OCI-LY3 (cell line): ENCODE measurements at regions not wholly inside any gene's neighbourhood (a gene's known extent, or its start where the extent isn't known, plus 50 kb on each side); places are given as distances from the start of the nearest gene placed in this dataset.

Experiments
- H2AFZ ChIP-seq: fragments of 200-600, 300-600 bp; shearing (Covaris generic); 2 replicates; pipeline ENCODE4 v1.6.0; 2014; ENCODE audit warnings: antibody characterized with exemption, low read depth, low read length
- H3K27ac ChIP-seq: fragments of 200-600, 300-600 bp; sonication (generic); 2 replicates; pipeline ENCODE4 v1.5.1; 2014; ENCODE audit warnings: mild to moderate bottlenecking, low read length, moderate library complexity, mixed read lengths
- H3K27me3 ChIP-seq: fragments of 200-600, 300-600 bp; sonication (generic); 2 replicates; pipeline ENCODE4 v1.6.1; 2014; ENCODE audit warnings: low read depth, low read length, mixed read lengths
- H3K36me3 ChIP-seq: fragments of 200-600, 300-600 bp; sonication (generic); replicated peaks from 2 replicates; pipeline ENCODE3; 2014; ENCODE audit warnings: low read depth, low read length, mixed read lengths
- H3K4me1 ChIP-seq: fragments of 300-600, 200-600 bp; sonication (generic); 2 replicates; pipeline ENCODE4 v1.6.1; 2014; ENCODE audit warnings: low read length, mixed read lengths
- H3K4me2 ChIP-seq: fragments of 200-600, 300-600 bp; sonication (generic); 2 replicates; pipeline ENCODE4 v1.6.1; 2014; ENCODE audit warnings: low read length, mixed read lengths
- H3K4me3 ChIP-seq: fragments of 300-600, 200-600 bp; sonication (generic); 2 replicates; pipeline ENCODE4 v1.5.1; 2014; ENCODE audit warnings: antibody characterized with exemption, mild to moderate bottlenecking, low read length, moderate library complexity
- H3K79me2 ChIP-seq: fragments of 300-600, 200-600 bp; shearing (Covaris generic); 2 replicates; pipeline ENCODE4 v1.6.1; 2014; ENCODE audit warnings: mild to moderate bottlenecking, low read length, mixed read lengths
- H3K9ac ChIP-seq: fragments of 300-600, 200-600 bp; shearing (Covaris generic); 2 replicates; pipeline ENCODE4 v1.6.0; 2014; ENCODE audit warnings: mild to moderate bottlenecking, low read length, moderate library complexity
- H3K9me3 ChIP-seq: fragments of 200-600, 300-600 bp; shearing (Covaris generic); 2 replicates; pipeline ENCODE4 v1.6.1; 2014; ENCODE audit warnings: low read length, mixed read lengths; ENCODE audit not compliant: insufficient read depth
- H4K20me1 ChIP-seq: fragments of 200-600, 300-600 bp; sonication (generic); 2 replicates; pipeline ENCODE4 v1.6.1; 2016; ENCODE audit warnings: low read length, mixed read lengths; ENCODE audit not compliant: insufficient read depth
- EZH2phosphoT487 ChIP-seq: fragments of 200-600 bp; shearing (Covaris generic); IDR thresholded peaks from 2 replicates; pipeline ENCODE4 v1.6.1; 2018; ENCODE audit warnings: antibody characterized with exemption, mixed run types, low read depth
- TF ChIP-seq, protein P1 (sequence below): fragments of 200-600, 300-600 bp; sonication (generic); IDR thresholded peaks from 2 replicates; pipeline ENCODE4 v1.5.1; 2014; ENCODE audit warnings: antibody characterized with exemption, low read length, low read depth

DNA sequence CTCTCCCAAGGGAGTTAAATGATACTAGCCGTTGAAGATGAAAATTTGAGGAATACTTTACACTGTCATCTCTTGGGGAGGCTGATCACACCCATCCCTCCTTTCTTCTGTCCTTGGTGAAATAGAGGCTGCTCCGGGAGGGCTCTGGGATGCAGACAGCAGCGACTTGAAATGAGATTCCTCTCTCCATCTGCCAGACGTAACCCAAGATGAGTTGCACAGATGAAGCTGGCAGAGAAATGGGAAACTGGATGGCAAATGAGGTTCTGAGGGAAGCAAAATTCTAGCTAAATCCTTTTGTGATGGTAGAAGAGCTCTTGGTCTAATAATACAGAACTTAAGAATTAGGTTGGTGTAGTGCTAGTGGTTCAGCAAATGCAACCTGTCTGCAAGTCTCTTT lies 201.4 kb downstream of the AASDH start:
- no peak overlapping the region for H3K27ac ChIP-seq
- no peaks in the 10 kb centered on the region for H4K20me1 ChIP-seq
- TF ChIP-seq, protein P1, sequence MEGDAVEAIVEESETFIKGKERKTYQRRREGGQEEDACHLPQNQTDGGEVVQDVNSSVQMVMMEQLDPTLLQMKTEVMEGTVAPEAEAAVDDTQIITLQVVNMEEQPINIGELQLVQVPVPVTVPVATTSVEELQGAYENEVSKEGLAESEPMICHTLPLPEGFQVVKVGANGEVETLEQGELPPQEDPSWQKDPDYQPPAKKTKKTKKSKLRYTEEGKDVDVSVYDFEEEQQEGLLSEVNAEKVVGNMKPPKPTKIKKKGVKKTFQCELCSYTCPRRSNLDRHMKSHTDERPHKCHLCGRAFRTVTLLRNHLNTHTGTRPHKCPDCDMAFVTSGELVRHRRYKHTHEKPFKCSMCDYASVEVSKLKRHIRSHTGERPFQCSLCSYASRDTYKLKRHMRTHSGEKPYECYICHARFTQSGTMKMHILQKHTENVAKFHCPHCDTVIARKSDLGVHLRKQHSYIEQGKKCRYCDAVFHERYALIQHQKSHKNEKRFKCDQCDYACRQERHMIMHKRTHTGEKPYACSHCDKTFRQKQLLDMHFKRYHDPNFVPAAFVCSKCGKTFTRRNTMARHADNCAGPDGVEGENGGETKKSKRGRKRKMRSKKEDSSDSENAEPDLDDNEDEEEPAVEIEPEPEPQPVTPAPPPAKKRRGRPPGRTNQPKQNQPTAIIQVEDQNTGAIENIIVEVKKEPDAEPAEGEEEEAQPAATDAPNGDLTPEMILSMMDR, result no peak
- TF ChIP-seq EZH2phosphoT487, result no peak
- H3K36me3 ChIP-seq, result peaks cover 6% of the 10 kb centered on the region
- H3K9me3 ChIP-seq, result no peaks in the 10 kb centered on the region
- no peak overlapping the region for H3K4me2 ChIP-seq
- H3K79me2 ChIP-seq, result no peaks in the 10 kb centered on the region
- no peaks in the 10 kb centered on the region for H3K27me3 ChIP-seq
- no peak overlapping the region for H3K4me3 ChIP-seq
- no peak overlapping the region for H2AFZ ChIP-seq
- H3K4me1 ChIP-seq, result peaks cover 20% of the 10 kb centered on the region
- H3K9ac ChIP-seq, result no peak overlapping the region

DNA sequence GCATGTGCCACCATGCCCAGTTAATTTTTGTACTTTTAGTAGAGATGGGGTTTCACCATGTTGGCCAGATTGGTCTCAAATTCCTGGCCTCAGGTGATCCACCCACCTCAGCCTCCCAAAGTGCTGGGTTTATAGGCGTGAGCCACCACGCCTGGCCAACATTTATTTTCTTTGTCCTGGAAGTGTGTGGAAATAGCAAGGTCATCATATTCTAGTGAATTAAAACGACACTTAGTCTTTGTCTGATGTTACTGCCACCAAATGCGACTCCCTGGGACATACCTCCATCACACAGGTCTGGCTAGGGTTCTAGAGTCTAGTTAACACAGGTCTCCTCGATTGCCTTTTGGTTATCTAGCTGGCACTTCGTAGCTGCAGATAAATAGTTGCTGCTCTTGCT lies 203.1 kb downstream of the AASDH start:
- peak overlapping the region; percentile 35; the same call in 1 of the 2 replicates for H3K4me2 ChIP-seq
- peaks cover 20% of the 10 kb centered on the region for H3K4me1 ChIP-seq
- H3K36me3 ChIP-seq, result peaks cover 4% of the 10 kb centered on the region
- H3K27ac ChIP-seq, result peak overlapping the region; percentile 39; the same call in 1 of the 2 replicates
- TF ChIP-seq, protein P1, result no peak
- H3K27me3 ChIP-seq, result no peaks in the 10 kb centered on the region
- H3K79me2 ChIP-seq, result no peaks in the 10 kb centered on the region
- no peak overlapping the region for H3K9ac ChIP-seq
- no peaks in the 10 kb centered on the region for H4K20me1 ChIP-seq
- no peaks in the 10 kb centered on the region for H3K9me3 ChIP-seq
- no peak overlapping the region for H2AFZ ChIP-seq
- H3K4me3 ChIP-seq, result no peak overlapping the region

GRCh38 chr4:56183344-56183959 lies 203.8 kb downstream of the AASDH start:
- TF ChIP-seq, protein P1, result no peak
- no peak for TF ChIP-seq EZH2phosphoT487
- peak overlapping the region; percentile 71; the same call in 1 of the 2 replicates for H2AFZ ChIP-seq
- H3K27ac ChIP-seq, result peak overlapping the region; percentile 39
- H3K4me3 ChIP-seq, result peak overlapping the region; percentile 30; the same call in 1 of the 2 replicates
- H3K4me1 ChIP-seq, result peaks cover 20% of the 10 kb centered on the region
- H4K20me1 ChIP-seq, result no peaks in the 10 kb centered on the region
- H3K79me2 ChIP-seq, result no peaks in the 10 kb centered on the region
- peak overlapping the region; percentile 35 for H3K4me2 ChIP-seq
- no peaks in the 10 kb centered on the region for H3K9me3 ChIP-seq
- peaks cover 4% of the 10 kb centered on the region for H3K36me3 ChIP-seq
- H3K9ac ChIP-seq, result peak overlapping the region; percentile 14; the same call in 1 of the 2 replicates
- H3K27me3 ChIP-seq, result no peaks in the 10 kb centered on the region

DNA sequence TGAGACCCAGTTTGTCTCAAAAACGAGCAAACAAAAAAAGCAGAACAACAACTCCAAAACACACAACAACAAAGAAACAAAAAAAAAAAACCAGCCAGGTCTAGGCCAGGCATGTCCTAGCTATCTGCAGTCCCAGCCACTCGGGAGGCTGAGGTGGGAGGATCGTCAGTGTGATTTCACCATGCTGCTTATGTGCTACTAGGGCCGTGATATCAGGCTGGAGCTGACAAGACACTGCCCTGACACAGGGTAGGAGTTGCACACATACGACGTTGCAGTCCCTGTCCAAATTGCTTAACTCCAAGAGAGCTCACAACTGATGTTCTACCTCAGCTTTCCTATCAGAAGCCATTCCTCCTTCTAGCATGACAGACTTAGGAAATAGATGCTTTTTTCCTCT lies 204.9 kb downstream of the AASDH start:
- no peaks in the 10 kb centered on the region for H3K27me3 ChIP-seq
- no peaks in the 10 kb centered on the region for H4K20me1 ChIP-seq
- TF ChIP-seq EZH2phosphoT487, result no peak
- TF ChIP-seq, protein P1, result no peak
- H3K4me3 ChIP-seq, result no peak overlapping the region
- H3K4me1 ChIP-seq, result peaks cover 20% of the 10 kb centered on the region
- H2AFZ ChIP-seq, result no peak overlapping the region
- peaks cover 4% of the 10 kb centered on the region for H3K36me3 ChIP-seq
- no peak overlapping the region for H3K27ac ChIP-seq
- no peaks in the 10 kb centered on the region for H3K79me2 ChIP-seq
- no peak overlapping the region for H3K9ac ChIP-seq
- no peaks in the 10 kb centered on the region for H3K9me3 ChIP-seq
- no peak overlapping the region for H3K4me2 ChIP-seq
